ENCODE measurements at regions not wholly inside any gene's neighbourhood (a gene's known extent, or its start where the extent isn't known, plus 50 kb on each side); places are given as distances from the start of the nearest gene placed in this dataset.

- ATAC-seq: peak in 1 of 2 donors; percentile 34
- H3K4me1 ChIP-seq (ENCODE audit: control insufficient read depth, insufficient read depth, low read length): no peaks in the 10 kb centered on the region
- H3K9me3 ChIP-seq (ENCODE audit: control insufficient read depth, low read length): no peaks in the 10 kb centered on the region
- 49% methylated on average over 5 of the region's 5 CpGs for WGBS
- no peaks in the 10 kb centered on the region for H3K27me3 ChIP-seq (ENCODE audit: control insufficient read depth, insufficient read depth)
- intact Hi-C loops (cut with DNase I): no loop called here
- no peak for DNase-seq
- H3K27ac ChIP-seq (ENCODE audit: low read length): peak overlapping the region; percentile 40
- H3K4me3 ChIP-seq (ENCODE audit: low read length): no peak overlapping the region
Measured at GRCh38 chr15:62912808-62913207, 129.7 kb upstream of the TPM1 start.

GRCh38 chr15:62913246-62913645 is 129.3 kb upstream of the TPM1 start:
- H3K27ac ChIP-seq (ENCODE audit: low read length): peak overlapping the region; percentile 40
- no peaks in the 10 kb centered on the region for H3K4me1 ChIP-seq (ENCODE audit: control insufficient read depth, insufficient read depth, low read length)
- 64% methylated on average over 1 of the region's 1 CpG for WGBS
- intact Hi-C loops (cut with DNase I): no loop called here
- H3K9me3 ChIP-seq (ENCODE audit: control insufficient read depth, low read length): no peaks in the 10 kb centered on the region
- ATAC-seq (no peak), DNase-seq (no peak)
- H3K4me3 ChIP-seq (ENCODE audit: low read length): no peak overlapping the region
- no peaks in the 10 kb centered on the region for H3K27me3 ChIP-seq (ENCODE audit: control insufficient read depth, insufficient read depth)

GRCh38 chr15:62914461-62915079 is 128.0 kb upstream of the TPM1 start:
- no peaks in the 10 kb centered on the region for H3K9me3 ChIP-seq (ENCODE audit: control insufficient read depth, low read length)
- H3K27me3 ChIP-seq (ENCODE audit: control insufficient read depth, insufficient read depth): no peaks in the 10 kb centered on the region
- H3K4me3 ChIP-seq (ENCODE audit: low read length): no peak overlapping the region
- 96% methylated on average over 7 of the region's 7 CpGs for WGBS
- ATAC-seq (no peak), DNase-seq (no peak)
- no peak overlapping the region for H3K27ac ChIP-seq (ENCODE audit: low read length)
- no peaks in the 10 kb centered on the region for H3K4me1 ChIP-seq (ENCODE audit: control insufficient read depth, insufficient read depth, low read length)
- intact Hi-C loops (cut with DNase I): no loop called here

GRCh38 chr15:62920682-62921502 is 121.7 kb upstream of the TPM1 start:
- Histone ChIP-seq H3K4me3 (ENCODE audit: low read length) (no peak overlapping the region), H3K27ac (ENCODE audit: low read length) (no peak overlapping the region), H3K4me1 (ENCODE audit: control insufficient read depth, insufficient read depth, low read length) (peaks cover 1% of the 10 kb centered on the region), H3K9me3 (ENCODE audit: control insufficient read depth, low read length) (no peaks in the 10 kb centered on the region), H3K27me3 (ENCODE audit: control insufficient read depth, insufficient read depth) (no peaks in the 10 kb centered on the region)
- peak; percentile 76 to 85 for ATAC-seq
- intact Hi-C loops (cut with DNase I): no loop called here
- 37% methylated on average over 3 of the region's 3 CpGs for WGBS
- peak in 1 of 3 donors; percentile 73 for DNase-seq

GRCh38 chr15:62922514-62922913 is 120.0 kb upstream of the TPM1 start:
- 63% methylated on average over 3 of the region's 3 CpGs for WGBS
- peaks cover 1% of the 10 kb centered on the region for H3K4me1 ChIP-seq (ENCODE audit: control insufficient read depth, insufficient read depth, low read length)
- peak in 1 of 2 donors; percentile 61 for ATAC-seq
- DNase-seq: no peak
- intact Hi-C loops (cut with DNase I): no loop called here
- no peaks in the 10 kb centered on the region for H3K27me3 ChIP-seq (ENCODE audit: control insufficient read depth, insufficient read depth)
- no peak overlapping the region for H3K4me3 ChIP-seq (ENCODE audit: low read length)
- H3K27ac ChIP-seq (ENCODE audit: low read length): no peak overlapping the region
- no peaks in the 10 kb centered on the region for H3K9me3 ChIP-seq (ENCODE audit: control insufficient read depth, low read length)

GRCh38 chr15:62925875-62926274 is 116.7 kb upstream of the TPM1 start:
- intact Hi-C loops (cut with DNase I): no loop called here

GRCh38 chr15:62927196-62927595 is 115.4 kb upstream of the TPM1 start:
- DNase-seq (no peak), ATAC-seq (no peak)
- Histone ChIP-seq H3K27ac (ENCODE audit: low read length) (no peak overlapping the region), H3K4me1 (ENCODE audit: control insufficient read depth, insufficient read depth, low read length) (peaks cover 6% of the 10 kb centered on the region), H3K27me3 (ENCODE audit: control insufficient read depth, insufficient read depth) (no peaks in the 10 kb centered on the region), H3K9me3 (ENCODE audit: control insufficient read depth, low read length) (no peaks in the 10 kb centered on the region), H3K4me3 (ENCODE audit: low read length) (no peak overlapping the region)
- intact Hi-C loops (cut with DNase I): no loop called here

More at GRCh38 chr15:62925875-62926274, 116.7 kb upstream of the TPM1 start:
- H3K27me3 ChIP-seq (ENCODE audit: control insufficient read depth, insufficient read depth): no peaks in the 10 kb centered on the region
- no peak overlapping the region for H3K4me3 ChIP-seq (ENCODE audit: low read length)
- DNase-seq (no peak), ATAC-seq (no peak)
- 95% methylated on average over 8 of the region's 8 CpGs for WGBS
- H3K4me1 ChIP-seq (ENCODE audit: control insufficient read depth, insufficient read depth, low read length): peaks cover 6% of the 10 kb centered on the region
- H3K27ac ChIP-seq (ENCODE audit: low read length): no peak overlapping the region
- H3K9me3 ChIP-seq (ENCODE audit: control insufficient read depth, low read length): no peaks in the 10 kb centered on the region

GRCh38 chr15:62927836-62928235 is 114.7 kb upstream of the TPM1 start:
- no peaks in the 10 kb centered on the region for H3K9me3 ChIP-seq (ENCODE audit: control insufficient read depth, low read length)
- H3K4me1 ChIP-seq (ENCODE audit: control insufficient read depth, insufficient read depth, low read length): peaks cover 6% of the 10 kb centered on the region
- ATAC-seq (peak in 1 of 2 donors; percentile 11), DNase-seq (no peak)
- no peak overlapping the region for H3K27ac ChIP-seq (ENCODE audit: low read length)
- no peak overlapping the region for H3K4me3 ChIP-seq (ENCODE audit: low read length)
- WGBS: 76% methylated on average over 5 of the region's 5 CpGs
- no peaks in the 10 kb centered on the region for H3K27me3 ChIP-seq (ENCODE audit: control insufficient read depth, insufficient read depth)
- intact Hi-C loops (cut with DNase I): no loop called here

GRCh38 chr15:62928242-62928999 is 114.1 kb upstream of the TPM1 start:
- ATAC-seq (peak; percentile 85 to 91), DNase-seq (peak; percentile 56 to 74 (median 68))
- H3K4me1 ChIP-seq (ENCODE audit: control insufficient read depth, insufficient read depth, low read length): peaks cover 6% of the 10 kb centered on the region
- 18% methylated on average over 12 of the region's 12 CpGs for WGBS
- no peaks in the 10 kb centered on the region for H3K27me3 ChIP-seq (ENCODE audit: control insufficient read depth, insufficient read depth)
- intact Hi-C loops (cut with DNase I): no loop called here
- H3K9me3 ChIP-seq (ENCODE audit: control insufficient read depth, low read length): no peaks in the 10 kb centered on the region
- peak overlapping the region; percentile 17 for H3K27ac ChIP-seq (ENCODE audit: low read length)
- no peak overlapping the region for H3K4me3 ChIP-seq (ENCODE audit: low read length)

GRCh38 chr15:62929000-62929357 is 113.6 kb upstream of the TPM1 start:
- no peak for DNase-seq
- no peak for ATAC-seq
- Histone ChIP-seq H3K4me1 (ENCODE audit: control insufficient read depth, insufficient read depth, low read length) (peaks cover 6% of the 10 kb centered on the region), H3K4me3 (ENCODE audit: low read length) (no peak overlapping the region), H3K27ac (ENCODE audit: low read length) (peak overlapping the region; percentile 17), H3K9me3 (ENCODE audit: control insufficient read depth, low read length) (no peaks in the 10 kb centered on the region), H3K27me3 (ENCODE audit: control insufficient read depth, insufficient read depth) (no peaks in the 10 kb centered on the region)
- intact Hi-C loops (cut with DNase I): no loop called here

GRCh38 chr15:62931650-62932049 is 110.9 kb upstream of the TPM1 start:
- H3K27me3 ChIP-seq (ENCODE audit: control insufficient read depth, insufficient read depth): no peaks in the 10 kb centered on the region
- DNase-seq: no peak
- H3K9me3 ChIP-seq (ENCODE audit: control insufficient read depth, low read length): no peaks in the 10 kb centered on the region
- no peak for ATAC-seq
- intact Hi-C loops (cut with DNase I): loop anchor here in 2 of 4 donors (10.0 kb wide), 1 partner anchor 113 kb away; the partner anchor contains the start of gene TPM1 (in 2 of the 2)
- WGBS: 90% methylated on average over 1 of the region's 1 CpG
- no peak overlapping the region for H3K27ac ChIP-seq (ENCODE audit: low read length)
- peaks cover 10% of the 10 kb centered on the region for H3K4me1 ChIP-seq (ENCODE audit: control insufficient read depth, insufficient read depth, low read length)
- no peak overlapping the region for H3K4me3 ChIP-seq (ENCODE audit: low read length)
